Caco-2 (cell line): ENCODE measurements at regions not wholly inside any gene's neighbourhood (a gene's known extent, or its start where the extent isn't known, plus 50 kb on each side); places are given as distances from the start of the nearest gene placed in this dataset.

ENCODE experiments used
- BruUV-seq: library from RNA; stranded (reverse); fragments of 400-500 nt; replicated peaks from 2 replicates; lab custom pipeline; 2021; lab: Mats Ljungman, UMichigan
- CTCF ChIA-PET: fragments of 300-600 bp; sonication (Branson Sonifier 250); formaldehyde crosslinking; loops from one replicate; lab custom pipeline; 2022; ENCODE audit warnings: antibody characterized with exemption; lab: Charles Lee
- POLR2A ChIA-PET: fragments of 300-600 bp; sonication (Branson Sonifier 250); formaldehyde crosslinking; loops from one replicate; lab custom pipeline; 2022; ENCODE audit warnings: antibody characterized with exemption; lab: Charles Lee
- DNase-seq, 2 experiments: peaks; one replicate each; pipeline versions ENCODE4 v3.0.0 to v3.0.0-alpha.2; 2020 to 2022
- H3K27me3 ChIP-seq: replicated peaks from 2 replicates; pipeline ENCODE4 v1.6.0; 2011; ENCODE audit warnings: low read length; ENCODE audit not compliant: control insufficient read depth, insufficient read depth
- H3K36me3 ChIP-seq: 2 replicates; pipeline ENCODE4 v1.5.1; 2011; ENCODE audit warnings: low read length; ENCODE audit not compliant: control insufficient read depth, insufficient read depth
- H3K4me1 ChIP-seq: fragments of 250-450 bp; sonication (Bioruptor Pico); 2 replicates; pipeline ENCODE4 v1.5.1; 2020; ENCODE audit warnings: mild to moderate bottlenecking
- H3K4me3 ChIP-seq: 2 replicates; pipeline ENCODE4 v1.5.1; 2011; ENCODE audit warnings: low read depth, mild to moderate bottlenecking, control low read depth, low read length
- H3K9me3 ChIP-seq: fragments of 250-450 bp; sonication (Bioruptor Pico); 2 replicates; pipeline ENCODE4 v1.5.1; 2020; ENCODE audit warnings: mild to moderate bottlenecking, moderate library complexity
- H3K27ac Mint-ChIP-seq: one replicate; pipeline ENCODE4 v1.8.0; 2022; ENCODE audit warnings: mixed read lengths; ENCODE audit not compliant: unreplicated experiment
- H3K27me3 Mint-ChIP-seq: one replicate; pipeline ENCODE4 v1.8.0; 2022; ENCODE audit warnings: mixed read lengths; ENCODE audit not compliant: insufficient read depth, unreplicated experiment
- H3K36me3 Mint-ChIP-seq: one replicate; pipeline ENCODE4 v1.8.0; 2022; ENCODE audit warnings: mild to moderate bottlenecking, mixed read lengths; ENCODE audit not compliant: insufficient read depth, unreplicated experiment
- H3K4me1 Mint-ChIP-seq: one replicate; pipeline ENCODE4 v1.8.0; 2022; ENCODE audit warnings: low read depth, mixed read lengths; ENCODE audit not compliant: unreplicated experiment
- H3K4me3 Mint-ChIP-seq: one replicate; pipeline ENCODE4 v1.8.0; 2022; ENCODE audit warnings: mild to moderate bottlenecking, moderate library complexity, mixed read lengths; ENCODE audit not compliant: unreplicated experiment
- H3K9me3 Mint-ChIP-seq: one replicate; pipeline ENCODE4 v1.8.0; 2022; ENCODE audit warnings: mixed read lengths; ENCODE audit not compliant: unreplicated experiment
- intact Hi-C: fragments of 100-400 bp; cut with micrococcal nuclease; formaldehyde crosslinking; loops from one replicate; pipeline ENCODE4 v1.10.0; 2022; ENCODE audit not compliant: unreplicated experiment
- TF ChIP-seq, protein P1 (sequence below), 2 experiments: fragments of 200-600 bp in 1 of 2; IDR thresholded peaks; 1 replicate in 1 of 2; 2 replicates in 1 of 2; pipeline versions ENCODE4 v1.5.1 to v1.8.0; 2011 to 2022; ENCODE audit warnings: antibody characterized with exemption in 1 of 2, control low read depth in 1 of 2, inconsistent platforms in 1 of 2, low read depth in 1 of 2, low read length in 1 of 2, mild to moderate bottlenecking in 1 of 2, moderate library complexity in 1 of 2; ENCODE audit not compliant: insufficient read depth in 1 of 2, severe bottlenecking in 1 of 2, unreplicated experiment in 1 of 2

DNA sequence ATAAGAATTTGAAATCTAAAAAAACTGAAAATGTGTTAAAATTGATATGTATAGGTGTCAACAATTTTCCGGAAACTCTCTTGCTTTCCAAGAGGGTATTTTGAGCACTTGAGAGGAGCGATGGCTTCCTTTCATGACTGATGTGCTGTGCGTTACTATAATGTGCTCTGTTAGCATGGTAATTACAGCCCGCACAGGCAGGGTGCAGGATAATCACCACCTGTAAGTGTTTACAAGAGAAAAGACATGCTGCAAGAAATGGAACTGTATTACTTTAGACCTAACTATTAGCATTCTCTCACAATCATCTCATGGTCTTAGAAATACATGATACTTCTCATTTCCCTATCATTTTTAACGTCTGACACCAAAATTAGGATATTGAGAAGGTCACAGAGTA is 92.4 kb upstream of the ADARB2 start:
- H3K4me3 Mint-ChIP-seq, result no peak overlapping the region
- no peaks in the 10 kb centered on the region for H3K36me3 Mint-ChIP-seq
- no peak overlapping the region for H3K27ac Mint-ChIP-seq

GRCh38 chr10:1824928-1825327 is 87.6 kb upstream of the ADARB2 start:
- Histone ChIP-seq H3K9me3 (peaks cover 4% of the 10 kb centered on the region; the same call in 1 of the 2 replicates), H3K27me3 (no peaks in the 10 kb centered on the region), H3K36me3 (no peaks in the 10 kb centered on the region), H3K4me1 (no peaks in the 10 kb centered on the region), H3K4me3 (no peak overlapping the region)
- no peaks in the 10 kb centered on the region for H3K36me3 Mint-ChIP-seq
- H3K4me3 Mint-ChIP-seq, result no peak overlapping the region
- TF ChIP-seq, protein P1, sequence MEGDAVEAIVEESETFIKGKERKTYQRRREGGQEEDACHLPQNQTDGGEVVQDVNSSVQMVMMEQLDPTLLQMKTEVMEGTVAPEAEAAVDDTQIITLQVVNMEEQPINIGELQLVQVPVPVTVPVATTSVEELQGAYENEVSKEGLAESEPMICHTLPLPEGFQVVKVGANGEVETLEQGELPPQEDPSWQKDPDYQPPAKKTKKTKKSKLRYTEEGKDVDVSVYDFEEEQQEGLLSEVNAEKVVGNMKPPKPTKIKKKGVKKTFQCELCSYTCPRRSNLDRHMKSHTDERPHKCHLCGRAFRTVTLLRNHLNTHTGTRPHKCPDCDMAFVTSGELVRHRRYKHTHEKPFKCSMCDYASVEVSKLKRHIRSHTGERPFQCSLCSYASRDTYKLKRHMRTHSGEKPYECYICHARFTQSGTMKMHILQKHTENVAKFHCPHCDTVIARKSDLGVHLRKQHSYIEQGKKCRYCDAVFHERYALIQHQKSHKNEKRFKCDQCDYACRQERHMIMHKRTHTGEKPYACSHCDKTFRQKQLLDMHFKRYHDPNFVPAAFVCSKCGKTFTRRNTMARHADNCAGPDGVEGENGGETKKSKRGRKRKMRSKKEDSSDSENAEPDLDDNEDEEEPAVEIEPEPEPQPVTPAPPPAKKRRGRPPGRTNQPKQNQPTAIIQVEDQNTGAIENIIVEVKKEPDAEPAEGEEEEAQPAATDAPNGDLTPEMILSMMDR (IDR thresholded peaks at IDR 0.05; ENCODE audit: insufficient read depth in 1 of 2, low read depth in 1 of 2, low read length in 1 of 2, severe bottlenecking in 1 of 2, unreplicated experiment in 1 of 2), result no peak
- H3K27ac Mint-ChIP-seq, result no peak overlapping the region
- DNase-seq, result no peak
- peaks cover 25% of the 10 kb centered on the region for H3K27me3 Mint-ChIP-seq
- BruUV-seq, result no TSS peak
- ChIA-PET POLR2A (no interaction called here), CTCF (no interaction called here)
- H3K4me1 Mint-ChIP-seq, result no peaks in the 10 kb centered on the region
- peaks cover 12% of the 10 kb centered on the region for H3K9me3 Mint-ChIP-seq
- intact Hi-C loops, result no loop called here

More for the DNA sequence above, 92.4 kb upstream of the ADARB2 start:
- ChIA-PET POLR2A (no interaction called here), CTCF (no interaction called here)
- no peaks in the 10 kb centered on the region for H3K4me1 Mint-ChIP-seq
- TF ChIP-seq, protein P1 (IDR thresholded peaks at IDR 0.05; ENCODE audit: insufficient read depth in 1 of 2, low read depth in 1 of 2, low read length in 1 of 2, severe bottlenecking in 1 of 2, unreplicated experiment in 1 of 2), result no peak
- H3K4me3 ChIP-seq, result no peak overlapping the region
- no peaks in the 10 kb centered on the region for H3K36me3 ChIP-seq
- H3K4me1 ChIP-seq, result no peaks in the 10 kb centered on the region
- intact Hi-C loops, result no loop called here
- peaks cover 12% of the 10 kb centered on the region for H3K27me3 Mint-ChIP-seq
- BruUV-seq, result no TSS peak
- no peaks in the 10 kb centered on the region for H3K27me3 ChIP-seq
- peaks cover 4% of the 10 kb centered on the region; the same call in 1 of the 2 replicates for H3K9me3 ChIP-seq
- no peak for DNase-seq
- peaks cover 19% of the 10 kb centered on the region for H3K9me3 Mint-ChIP-seq

- no peaks in the 10 kb centered on the region for H3K36me3 ChIP-seq
Measured at GRCh38 chr10:1814556-1814955, 77.2 kb upstream of the ADARB2 start.

More at GRCh38 chr10:1814556-1814955, 77.2 kb upstream of the ADARB2 start:
- H3K27me3 Mint-ChIP-seq, result peaks cover 14% of the 10 kb centered on the region
- no peaks in the 10 kb centered on the region for H3K4me1 Mint-ChIP-seq
- intact Hi-C loops, result no loop called here
- H3K27ac Mint-ChIP-seq, result no peak overlapping the region
- no peak overlapping the region for H3K4me3 Mint-ChIP-seq
- no peak for DNase-seq
- ChIA-PET CTCF (no interaction called here), POLR2A (no interaction called here)
- no peaks in the 10 kb centered on the region for H3K36me3 Mint-ChIP-seq
- no TSS peak for BruUV-seq
- H3K4me3 ChIP-seq, result no peak overlapping the region
- no peaks in the 10 kb centered on the region for H3K9me3 ChIP-seq
- TF ChIP-seq, protein P1 (IDR thresholded peaks at IDR 0.05; ENCODE audit: insufficient read depth in 1 of 2, low read depth in 1 of 2, low read length in 1 of 2, severe bottlenecking in 1 of 2, unreplicated experiment in 1 of 2), result no peak
- H3K9me3 Mint-ChIP-seq, result no peaks in the 10 kb centered on the region
- H3K4me1 ChIP-seq, result no peaks in the 10 kb centered on the region
- no peaks in the 10 kb centered on the region; the same call in 1 of the 2 replicates for H3K27me3 ChIP-seq
